NCI-H1105 treated with DMSO at 0.1 percent for 48 hours (cell line): ENCODE measurements at regions not wholly inside any gene's neighbourhood (a gene's known extent, or its start where the extent isn't known, plus 50 kb on each side); places are given as distances from the start of the nearest gene placed in this dataset.
"Not testable (repeated sequence)": the region's sequence is repeated elsewhere in the genome, so short reads cannot be mapped to it uniquely, and the experiment has no call there.

Experiments
- DNase-seq: peaks from one replicate; lab custom pipeline; 2025; lab: John Stamatoyannopoulos, UW

GRCh38 chr5:67814569-67815311, 400.8 kb upstream of the PIK3R1 start:
- no peak for DNase-seq

GRCh38 chr5:67813877-67814539, 401.5 kb upstream of the PIK3R1 start:
- DNase-seq = no peak

DNA sequence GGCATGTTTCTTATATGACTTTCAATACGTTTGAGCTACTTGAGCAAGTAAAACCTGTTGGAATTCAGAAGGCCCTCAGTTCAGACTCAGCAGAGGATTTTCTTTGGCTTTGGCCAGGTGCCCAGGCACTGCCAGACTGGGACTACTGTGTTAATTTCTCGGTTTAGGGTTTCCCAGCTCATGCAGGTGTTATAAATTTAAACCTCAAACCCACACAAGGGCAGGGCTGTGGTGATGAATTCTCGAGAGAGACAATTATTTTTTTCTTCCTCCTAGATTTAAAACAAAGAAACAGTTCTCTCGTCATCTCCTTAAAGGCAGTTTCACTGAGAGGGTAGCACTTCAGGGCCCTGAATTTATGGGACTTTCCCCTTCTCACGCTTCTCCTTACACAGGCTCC, 406.0 kb upstream of the PIK3R1 start:
- peak; percentile 29 for DNase-seq

- no peak for DNase-seq
Observed at GRCh38 chr5:67808340-67808739, 407.2 kb upstream of the PIK3R1 start.

GRCh38 chr5:67807439-67807888, 408.1 kb upstream of the PIK3R1 start:
- DNase-seq = no peak

- DNase-seq = peak; percentile 1
Observed at GRCh38 chr5:67806654-67807438, 408.7 kb upstream of the PIK3R1 start.

- DNase-seq = no peak
Observed at GRCh38 chr5:67805666-67806348, 409.7 kb upstream of the PIK3R1 start.

DNA sequence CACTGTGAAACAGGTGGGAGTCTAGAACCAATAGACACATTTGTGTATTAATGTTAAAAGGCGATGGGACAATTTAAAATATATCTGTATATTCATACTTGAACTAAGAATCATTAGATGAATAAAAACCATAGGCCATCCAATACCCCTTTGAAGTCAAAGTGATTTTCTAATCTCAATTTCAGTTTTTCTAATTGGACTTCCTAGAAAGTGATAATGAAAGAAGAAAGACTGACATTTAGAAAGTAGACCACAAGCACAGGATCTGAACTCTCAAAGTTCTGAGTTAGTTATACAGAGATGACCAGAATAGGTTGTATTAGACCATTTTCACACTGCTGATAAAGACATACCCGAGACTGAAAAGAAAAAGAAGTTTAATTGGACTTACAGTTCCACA, 412.8 kb upstream of the PIK3R1 start:
- no peak for DNase-seq

DNA sequence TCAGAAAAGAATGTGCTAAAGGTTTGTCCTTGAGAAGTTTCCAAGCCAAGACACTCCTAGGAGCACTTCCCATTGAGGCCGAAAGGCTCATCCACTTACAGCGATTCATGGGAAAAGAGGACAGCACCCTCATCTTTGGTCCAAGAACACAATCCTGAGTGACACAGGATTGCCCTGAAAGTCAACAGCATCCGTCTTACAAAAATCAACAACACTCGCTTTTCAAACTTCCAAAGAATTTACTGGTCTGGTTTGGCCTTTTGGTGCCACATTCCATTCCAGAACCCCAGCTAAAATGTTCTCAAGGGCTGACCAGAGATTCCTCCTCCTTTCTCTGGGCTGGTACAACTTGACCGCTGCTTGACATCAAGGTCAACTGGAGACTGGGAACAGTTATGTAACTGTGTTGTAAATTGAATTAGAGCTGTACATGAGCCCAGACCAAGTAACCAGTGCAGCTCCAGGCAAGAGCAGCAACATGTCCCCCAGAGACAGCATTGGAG, 415.8 kb upstream of the PIK3R1 start:
- no peak for DNase-seq

GRCh38 chr5:67798470-67798869, 417.1 kb upstream of the PIK3R1 start:
- DNase-seq = not testable (repeated sequence)

- no peak for DNase-seq
Observed at GRCh38 chr5:67795781-67796477, 419.6 kb upstream of the PIK3R1 start.

GRCh38 chr5:67793966-67794365, 421.6 kb upstream of the PIK3R1 start:
- no peak for DNase-seq

GRCh38 chr5:67793418-67793817, 422.1 kb upstream of the PIK3R1 start:
- no peak for DNase-seq

- no peak for DNase-seq
Observed at GRCh38 chr5:67792891-67793290, 422.7 kb upstream of the PIK3R1 start.

DNA sequence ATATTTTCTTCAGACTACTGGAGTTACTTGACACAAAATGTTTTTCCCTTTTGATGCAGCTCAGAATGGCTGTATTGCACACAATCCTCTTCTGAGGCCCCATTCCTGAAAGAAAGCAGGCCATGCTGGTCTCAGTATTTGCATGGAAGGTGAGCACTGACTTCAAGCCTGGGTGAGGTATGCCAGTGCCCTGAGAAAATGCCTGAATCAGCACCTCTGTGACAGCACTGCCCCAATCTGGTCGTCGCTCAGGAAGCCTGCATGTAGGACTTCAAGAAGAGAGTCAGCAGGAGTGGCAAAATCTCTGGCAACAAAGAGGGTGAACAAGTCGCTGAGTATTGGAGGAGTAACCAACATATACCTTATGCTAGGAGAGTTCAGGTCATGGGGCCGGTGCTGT, 425.2 kb upstream of the PIK3R1 start:
- no peak for DNase-seq

GRCh38 chr5:67779893-67780623, 435.5 kb upstream of the PIK3R1 start:
- peak; percentile 41 for DNase-seq

DNA sequence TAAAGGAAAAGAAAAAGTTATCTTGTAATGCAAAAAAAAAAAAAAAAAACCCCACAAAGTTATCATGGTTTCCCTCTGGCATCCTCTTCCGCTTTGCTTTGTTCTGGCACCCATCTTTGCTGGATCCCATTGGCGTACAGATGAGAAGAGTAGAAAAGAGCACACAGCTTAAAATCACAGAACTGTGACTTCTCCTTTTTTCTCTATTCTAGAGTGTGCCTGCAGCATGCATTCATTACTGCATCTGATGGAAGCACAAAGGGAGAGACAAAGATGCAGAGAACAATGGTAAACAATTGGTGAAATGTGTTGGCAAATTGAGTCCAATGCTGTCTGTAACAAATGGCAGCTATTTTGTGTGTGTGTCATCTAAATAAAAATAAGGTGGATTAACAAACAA, 440.8 kb upstream of the PIK3R1 start:
- DNase-seq = no peak

GRCh38 chr5:67774267-67774552, 441.3 kb upstream of the PIK3R1 start:
- DNase-seq = no peak

DNA sequence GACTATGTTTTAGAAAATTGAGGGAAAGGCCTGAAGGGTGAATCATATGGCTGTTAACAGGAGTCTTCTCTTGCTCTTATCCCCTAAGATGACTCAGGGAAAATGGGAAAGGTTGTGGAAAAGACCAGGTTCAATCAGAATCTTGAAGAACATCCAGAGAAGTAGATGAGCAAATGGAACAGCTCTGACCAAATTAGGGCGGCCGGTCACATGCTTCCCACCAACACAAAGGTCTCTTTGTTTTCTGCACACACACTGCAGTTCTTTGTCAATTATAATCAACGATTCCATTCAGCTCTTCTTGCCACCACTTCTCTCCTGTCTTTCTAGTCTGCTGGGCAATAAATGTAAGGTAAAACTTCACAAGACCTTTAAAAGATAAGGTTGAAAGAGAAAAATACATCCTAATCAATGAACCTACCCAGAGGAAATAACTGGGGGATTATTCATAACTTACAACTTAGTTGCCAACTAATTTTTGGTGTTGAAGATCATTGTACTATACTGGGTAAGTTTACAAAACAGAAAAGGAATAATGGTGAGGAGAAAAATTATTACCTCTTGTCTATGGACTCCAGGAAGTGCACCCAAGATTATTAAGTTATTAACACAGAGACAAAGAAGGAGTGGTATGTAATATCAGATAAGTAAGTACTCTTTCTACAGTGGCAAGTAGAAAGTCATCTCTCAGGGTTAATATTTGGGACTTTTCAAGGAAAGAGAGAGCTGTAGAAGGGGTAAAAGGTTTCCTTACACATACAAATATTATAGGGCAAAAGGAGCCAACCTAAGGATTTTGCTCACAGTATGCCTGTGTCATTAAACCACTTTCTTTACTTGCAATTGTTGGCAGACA, 441.9 kb upstream of the PIK3R1 start:
- DNase-seq = no peak

DNA sequence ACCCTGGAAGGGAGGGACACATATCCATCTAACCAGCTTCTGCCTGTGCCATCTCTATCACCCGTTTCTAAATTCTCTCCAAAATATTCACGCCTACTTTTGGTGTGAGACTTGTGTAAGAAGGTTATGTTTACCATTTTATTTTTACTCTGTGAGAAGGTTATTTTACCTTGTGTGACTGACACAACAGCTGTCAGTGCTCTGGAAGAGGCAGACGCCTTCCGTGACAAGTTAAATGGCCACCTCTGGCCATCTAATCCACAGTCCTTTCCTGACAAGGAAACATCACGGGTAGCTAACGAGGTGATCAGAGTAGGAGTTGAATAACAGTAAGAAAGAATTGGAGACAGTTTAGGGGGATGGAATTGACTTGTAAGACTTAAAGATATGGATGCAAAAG, 443.8 kb upstream of the PIK3R1 start:
- no peak for DNase-seq
